ENCODE measurements at regions not wholly inside any gene's neighbourhood (a gene's known extent, or its start where the extent isn't known, plus 50 kb on each side); places are given as distances from the start of the nearest gene placed in this dataset.

DNA sequence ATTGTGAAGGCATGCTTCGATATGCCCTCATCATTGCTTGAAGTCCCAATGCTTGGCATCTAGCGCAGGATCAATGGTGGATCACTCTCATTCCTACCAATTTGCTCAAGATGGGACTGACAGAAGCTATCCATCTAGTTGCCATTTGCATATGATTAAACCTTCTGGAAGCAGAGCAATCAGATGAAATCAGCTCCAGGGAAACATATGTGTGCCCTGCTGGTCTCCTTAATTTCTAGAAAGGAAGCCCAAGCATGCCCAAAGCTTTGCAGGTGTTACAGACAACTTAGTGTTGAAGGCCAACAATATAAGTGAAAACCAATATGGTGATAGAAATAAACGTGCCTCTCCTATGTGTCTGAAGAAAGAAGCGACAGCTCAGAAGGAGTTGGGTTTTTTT is 350.0 kb upstream of the ERCC4 start:
- no peak overlapping the region for H3K27ac ChIP-seq
- DNase-seq, result no peak
- TF ChIP-seq, protein P1, sequence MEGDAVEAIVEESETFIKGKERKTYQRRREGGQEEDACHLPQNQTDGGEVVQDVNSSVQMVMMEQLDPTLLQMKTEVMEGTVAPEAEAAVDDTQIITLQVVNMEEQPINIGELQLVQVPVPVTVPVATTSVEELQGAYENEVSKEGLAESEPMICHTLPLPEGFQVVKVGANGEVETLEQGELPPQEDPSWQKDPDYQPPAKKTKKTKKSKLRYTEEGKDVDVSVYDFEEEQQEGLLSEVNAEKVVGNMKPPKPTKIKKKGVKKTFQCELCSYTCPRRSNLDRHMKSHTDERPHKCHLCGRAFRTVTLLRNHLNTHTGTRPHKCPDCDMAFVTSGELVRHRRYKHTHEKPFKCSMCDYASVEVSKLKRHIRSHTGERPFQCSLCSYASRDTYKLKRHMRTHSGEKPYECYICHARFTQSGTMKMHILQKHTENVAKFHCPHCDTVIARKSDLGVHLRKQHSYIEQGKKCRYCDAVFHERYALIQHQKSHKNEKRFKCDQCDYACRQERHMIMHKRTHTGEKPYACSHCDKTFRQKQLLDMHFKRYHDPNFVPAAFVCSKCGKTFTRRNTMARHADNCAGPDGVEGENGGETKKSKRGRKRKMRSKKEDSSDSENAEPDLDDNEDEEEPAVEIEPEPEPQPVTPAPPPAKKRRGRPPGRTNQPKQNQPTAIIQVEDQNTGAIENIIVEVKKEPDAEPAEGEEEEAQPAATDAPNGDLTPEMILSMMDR (IDR thresholded peaks at IDR 0.05), result no peak
- no peak for TF ChIP-seq POLR2A (IDR thresholded peaks at IDR 0.05)
- no peaks in the 10 kb centered on the region for H3K36me3 ChIP-seq
- H3K4me3 ChIP-seq, result no peak overlapping the region
- H3K27me3 ChIP-seq, result no peaks in the 10 kb centered on the region
- intact Hi-C loops (cut with DNase I), result no loop called here
- H3K4me1 ChIP-seq, result no peaks in the 10 kb centered on the region
- H3K9me3 ChIP-seq, result no peaks in the 10 kb centered on the region
- WGBS, 2 donors, result 70 to 81% methylated on average over 2 to 3 of the region's 4 CpGs

DNA sequence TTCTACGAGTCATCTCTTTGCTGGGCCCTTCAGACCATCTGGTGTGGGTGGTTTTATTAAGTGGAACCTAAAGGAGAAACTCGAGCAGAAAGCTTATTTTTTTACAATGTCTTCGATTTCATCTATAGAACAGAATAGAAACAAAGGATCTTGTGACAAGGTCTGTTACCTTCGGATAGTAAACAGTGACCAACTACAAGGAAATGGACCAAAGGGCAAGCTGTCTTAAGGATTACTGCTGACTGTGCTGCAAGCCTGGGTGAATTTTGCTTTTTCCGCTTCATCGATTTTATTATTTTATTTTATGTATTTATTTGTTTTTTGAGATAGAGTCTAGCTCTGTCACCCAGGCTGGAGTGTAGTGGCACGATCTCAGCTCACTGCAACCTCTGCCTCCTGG is 348.9 kb upstream of the ERCC4 start:
- no peak overlapping the region for H3K27ac ChIP-seq
- no peaks in the 10 kb centered on the region for H3K4me1 ChIP-seq
- TF ChIP-seq, protein P1 (IDR thresholded peaks at IDR 0.05), result no peak
- no peak for TF ChIP-seq POLR2A (IDR thresholded peaks at IDR 0.05)
- no peaks in the 10 kb centered on the region for H3K36me3 ChIP-seq
- WGBS, 2 donors, result 71 to 73% methylated on average over 7 of the region's 7 CpGs
- intact Hi-C loops (cut with DNase I), result no loop called here
- no peak for DNase-seq
- H3K4me3 ChIP-seq, result no peak overlapping the region
- no peaks in the 10 kb centered on the region for H3K9me3 ChIP-seq
- H3K27me3 ChIP-seq, result no peaks in the 10 kb centered on the region

DNA sequence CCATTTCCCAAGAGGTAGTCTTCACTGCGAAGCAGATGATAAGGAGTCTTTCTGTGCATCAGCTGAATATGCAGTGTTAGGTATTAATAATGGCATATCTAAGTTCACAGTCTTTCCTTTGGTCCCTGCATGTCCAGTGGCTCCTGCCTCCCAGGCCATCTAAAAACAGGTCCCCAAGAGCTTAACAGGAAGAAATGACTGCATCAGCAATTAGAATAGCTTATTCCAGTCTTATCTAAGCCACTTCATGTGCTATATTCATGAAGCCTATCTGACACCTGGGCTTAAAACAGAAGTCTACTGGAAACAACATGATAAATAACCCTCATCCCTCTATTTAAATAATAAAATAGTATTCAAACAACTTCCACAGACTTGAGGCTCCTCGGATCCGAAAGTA is 346.1 kb upstream of the ERCC4 start:
- no peak for DNase-seq
- intact Hi-C loops (cut with DNase I), result no loop called here
- TF ChIP-seq, protein P1 (IDR thresholded peaks at IDR 0.05), result no peak
- TF ChIP-seq POLR2A (IDR thresholded peaks at IDR 0.05), result no peak
- no peak overlapping the region for H3K27ac ChIP-seq
- H3K4me1 ChIP-seq, result no peaks in the 10 kb centered on the region
- no peaks in the 10 kb centered on the region for H3K36me3 ChIP-seq
- 70 to 83% methylated on average over 3 of the region's 3 CpGs for WGBS, 2 donors
- H3K27me3 ChIP-seq, result no peaks in the 10 kb centered on the region
- H3K4me3 ChIP-seq, result no peak overlapping the region
- H3K9me3 ChIP-seq, result no peaks in the 10 kb centered on the region

DNA sequence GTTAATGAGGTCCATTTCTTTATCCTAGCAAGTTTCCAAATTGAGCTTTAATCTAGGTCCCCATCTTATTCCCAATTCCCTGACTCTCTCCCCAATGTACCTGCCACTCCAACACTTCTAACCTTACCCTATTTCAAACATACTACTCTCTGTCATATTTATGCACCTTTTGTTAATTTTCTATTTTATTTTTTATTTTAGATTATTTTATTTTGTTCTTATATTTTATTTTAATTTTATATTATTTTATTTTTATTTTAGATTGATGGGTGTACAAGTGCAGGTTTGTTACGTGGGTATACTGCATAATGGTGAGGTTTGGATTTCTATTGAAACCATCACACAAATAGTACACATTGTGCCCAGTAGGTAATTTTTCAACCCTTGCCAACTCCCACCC is 333.9 kb upstream of the ERCC4 start:
- H3K4me1 ChIP-seq, result no peaks in the 10 kb centered on the region
- no peaks in the 10 kb centered on the region for H3K27me3 ChIP-seq
- WGBS, 2 donors, result 81 to 86% methylated on average over 1 of the region's 1 CpG
- no peak overlapping the region for H3K27ac ChIP-seq
- no peak for DNase-seq
- no peaks in the 10 kb centered on the region for H3K36me3 ChIP-seq
- TF ChIP-seq POLR2A (IDR thresholded peaks at IDR 0.05), result no peak
- TF ChIP-seq, protein P1 (IDR thresholded peaks at IDR 0.05), result no peak
- no peak overlapping the region for H3K4me3 ChIP-seq
- intact Hi-C loops (cut with DNase I), result no loop called here
- no peaks in the 10 kb centered on the region for H3K9me3 ChIP-seq

DNA sequence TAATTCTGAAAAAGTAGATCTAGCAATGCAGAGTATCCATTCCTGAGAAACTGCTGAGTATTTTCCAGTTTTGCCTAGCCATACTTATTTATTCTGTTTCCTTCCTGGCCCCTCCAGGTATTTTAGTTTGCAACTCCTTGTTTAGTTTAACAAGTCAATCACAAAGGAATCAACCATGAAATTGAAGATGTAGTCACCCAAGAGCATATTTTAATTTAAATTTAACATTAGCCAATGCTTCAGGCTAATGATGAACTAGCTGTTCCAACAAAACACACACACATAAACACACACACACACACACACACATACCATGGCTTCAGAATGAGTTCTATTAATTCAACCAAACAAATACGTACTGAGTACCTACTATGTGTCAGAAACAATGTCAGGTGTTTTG is 332.8 kb upstream of the ERCC4 start:
- no peaks in the 10 kb centered on the region for H3K9me3 ChIP-seq
- intact Hi-C loops (cut with DNase I), result no loop called here
- no peaks in the 10 kb centered on the region for H3K36me3 ChIP-seq
- no peaks in the 10 kb centered on the region for H3K27me3 ChIP-seq
- no peak for TF ChIP-seq POLR2A (IDR thresholded peaks at IDR 0.05)
- TF ChIP-seq, protein P1 (IDR thresholded peaks at IDR 0.05), result no peak
- H3K27ac ChIP-seq, result no peak overlapping the region
- DNase-seq, result no peak
- 44 to 50% methylated on average over 1 of the region's 1 CpG for WGBS, 2 donors
- no peak overlapping the region for H3K4me3 ChIP-seq
- H3K4me1 ChIP-seq, result no peaks in the 10 kb centered on the region
